GM12872 (cell line): ENCODE measurements at regions not wholly inside any gene's neighbourhood (a gene's known extent, or its start where the extent isn't known, plus 50 kb on each side); places are given as distances from the start of the nearest gene placed in this dataset.

Source experiments
- CTCF ChIP-seq: IDR thresholded peaks from 3 replicates; pipeline ENCODE4 v1.5.1; 2011; ENCODE audit warnings: low read depth, mild to moderate bottlenecking, low read length, moderate library complexity; ENCODE audit not compliant: insufficient read depth

- TF ChIP-seq CTCF = no peak
These were observed 217.1 kb downstream of the MED10 start for GRCh38 chr5:6161257-6161656.

- no peak for TF ChIP-seq CTCF
These were observed 218.4 kb downstream of the MED10 start for GRCh38 chr5:6159832-6160430.

GRCh38 chr5:6158974-6159831 lies 219.1 kb downstream of the MED10 start:
- no peak for TF ChIP-seq CTCF

- no peak for TF ChIP-seq CTCF
These were observed 224.1 kb downstream of the MED10 start for GRCh38 chr5:6154216-6154615.

GRCh38 chr5:6146271-6146670 lies 232.1 kb downstream of the MED10 start:
- TF ChIP-seq CTCF = no peak

- no peak for TF ChIP-seq CTCF
These were observed 232.6 kb downstream of the MED10 start for GRCh38 chr5:6145616-6146237.

GRCh38 chr5:6143523-6143922 lies 234.8 kb downstream of the MED10 start:
- TF ChIP-seq CTCF = no peak
